Mesendoderm (in vitro differentiated cells): ENCODE measurements at regions not wholly inside any gene's neighbourhood (a gene's known extent, or its start where the extent isn't known, plus 50 kb on each side); places are given as distances from the start of the nearest gene placed in this dataset.

Experiments
- DNase-seq: peaks from one replicate; pipeline ENCODE4 v3.0.0; 2013
- H2AK5ac ChIP-seq: 2 replicates; pipeline ENCODE4 v1.6.1; 2013; ENCODE audit warnings: low read length, inconsistent platforms
- H2BK120ac ChIP-seq: 2 replicates; pipeline ENCODE4 v1.6.1; 2013; ENCODE audit warnings: low read depth, mild to moderate bottlenecking, low read length, moderate library complexity, mixed read lengths
- H2BK15ac ChIP-seq: replicated peaks from 2 replicates; pipeline ENCODE4 v1.6.1; 2013; ENCODE audit warnings: low read depth, mild to moderate bottlenecking, moderate library complexity
- H2BK5ac ChIP-seq: 2 replicates; pipeline ENCODE4 v1.6.1; 2013; ENCODE audit warnings: low read length, inconsistent platforms
- H3K18ac ChIP-seq: 2 replicates; pipeline ENCODE4 v1.6.1; 2013; ENCODE audit warnings: mild to moderate bottlenecking, low read length, mixed read lengths
- H3K23ac ChIP-seq: one replicate; pipeline ENCODE4 v1.6.1; 2013; ENCODE audit warnings: low read length
- H3K27ac ChIP-seq: 2 replicates; pipeline ENCODE4 v1.5.1; 2013; ENCODE audit warnings: low read depth, mild to moderate bottlenecking, inconsistent platforms, low read length, moderate library complexity
- H3K27me3 ChIP-seq: 2 replicates; pipeline ENCODE4 v1.6.1; 2013; ENCODE audit warnings: low read length, control low read depth, mild to moderate bottlenecking, inconsistent platforms; ENCODE audit not compliant: insufficient read depth, poor library complexity
- H3K36me3 ChIP-seq: 2 replicates; pipeline ENCODE4 v1.6.1; 2013; ENCODE audit warnings: low read length, inconsistent platforms; ENCODE audit not compliant: control insufficient read depth, insufficient read depth
- H3K4ac ChIP-seq: one replicate; pipeline ENCODE4 v1.6.1; 2013; ENCODE audit warnings: low read depth, mild to moderate bottlenecking, low read length, moderate library complexity
- H3K4me1 ChIP-seq: 2 replicates; pipeline ENCODE4 v1.6.1; 2013; ENCODE audit warnings: low read depth, low read length, inconsistent platforms; ENCODE audit not compliant: control insufficient read depth
- H3K4me2 ChIP-seq: 2 replicates; pipeline ENCODE4 v1.6.1; 2013; ENCODE audit warnings: low read length
- H3K4me3 ChIP-seq: 2 replicates; pipeline ENCODE4 v1.5.1; 2013; ENCODE audit warnings: mild to moderate bottlenecking, low read length
- H3K56ac ChIP-seq: one replicate; pipeline ENCODE4 v1.6.1; 2013; ENCODE audit warnings: low read length
- H3K79me1 ChIP-seq: 2 replicates; pipeline ENCODE4 v1.6.1; 2013; ENCODE audit warnings: low read length, inconsistent platforms
- H3K79me2 ChIP-seq: 2 replicates; pipeline ENCODE4 v1.6.1; 2013; ENCODE audit warnings: mild to moderate bottlenecking, low read length; ENCODE audit not compliant: control insufficient read depth, insufficient read depth
- H3K9ac ChIP-seq: 2 replicates; pipeline ENCODE4 v1.6.1; 2013; ENCODE audit warnings: low read length, inconsistent platforms
- H4K5ac ChIP-seq: one replicate; pipeline ENCODE4 v1.6.1; 2013; ENCODE audit warnings: low read length
- H4K8ac ChIP-seq: one replicate; pipeline ENCODE4 v1.6.1; 2013; ENCODE audit warnings: low read depth, mild to moderate bottlenecking, control low read depth, low read length, moderate library complexity
- WGBS: extraction: QIAGEN DNeasy Blood & Tissue Kit; methylation state at CpG from one replicate; pipeline ENCODE4 v1.1.7; 2013; ENCODE audit warnings: low lambda C conversion rate, missing lambda C conversion rate; ENCODE audit not compliant: insufficient coverage; ENCODE audit errors: extremely low coverage; 5-methylcytosine and 5-hydroxymethylcytosine counted together

DNA sequence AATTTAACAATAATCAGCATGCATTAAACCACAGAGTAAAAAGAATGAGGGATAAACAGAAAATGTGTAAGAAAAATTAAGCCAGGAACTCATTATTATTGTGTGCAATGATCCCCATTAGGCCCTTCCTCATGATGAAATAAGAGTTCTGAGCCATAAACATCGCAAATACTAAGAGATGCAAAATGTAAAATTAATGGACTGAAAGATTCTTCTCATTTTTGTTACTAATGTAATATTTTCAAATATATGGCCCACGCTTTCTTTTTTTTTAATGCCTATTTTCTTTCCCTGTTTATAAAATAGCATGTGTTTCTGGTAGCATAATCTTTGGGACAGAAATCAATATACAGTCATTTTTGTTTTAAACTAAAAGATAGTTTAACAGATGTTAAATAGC, 281.0 kb downstream of the PDGFC start:
- no peak for DNase-seq
- H3K4ac ChIP-seq, result no peak overlapping the region
- no peak overlapping the region for H3K9ac ChIP-seq
- no peak overlapping the region for H3K4me3 ChIP-seq
- H3K79me1 ChIP-seq, result no peaks in the 10 kb centered on the region
- no peak overlapping the region for H3K4me2 ChIP-seq
- no peak overlapping the region for H2AK5ac ChIP-seq
- no peak overlapping the region for H2BK15ac ChIP-seq
- no peak overlapping the region for H3K23ac ChIP-seq
- no peak overlapping the region for H2BK5ac ChIP-seq
- H3K79me2 ChIP-seq, result no peaks in the 10 kb centered on the region
- H3K27me3 ChIP-seq, result no peaks in the 10 kb centered on the region
- H3K36me3 ChIP-seq, result no peaks in the 10 kb centered on the region
- no peak overlapping the region for H2BK120ac ChIP-seq
- WGBS, result no CpG with 5 or more reads among the region's 2 CpGs
- H3K27ac ChIP-seq, result no peak overlapping the region
- no peak overlapping the region for H4K5ac ChIP-seq
- no peak overlapping the region for H3K18ac ChIP-seq
- no peak overlapping the region for H3K56ac ChIP-seq
- no peaks in the 10 kb centered on the region for H3K4me1 ChIP-seq
- no peak overlapping the region for H4K8ac ChIP-seq

DNA sequence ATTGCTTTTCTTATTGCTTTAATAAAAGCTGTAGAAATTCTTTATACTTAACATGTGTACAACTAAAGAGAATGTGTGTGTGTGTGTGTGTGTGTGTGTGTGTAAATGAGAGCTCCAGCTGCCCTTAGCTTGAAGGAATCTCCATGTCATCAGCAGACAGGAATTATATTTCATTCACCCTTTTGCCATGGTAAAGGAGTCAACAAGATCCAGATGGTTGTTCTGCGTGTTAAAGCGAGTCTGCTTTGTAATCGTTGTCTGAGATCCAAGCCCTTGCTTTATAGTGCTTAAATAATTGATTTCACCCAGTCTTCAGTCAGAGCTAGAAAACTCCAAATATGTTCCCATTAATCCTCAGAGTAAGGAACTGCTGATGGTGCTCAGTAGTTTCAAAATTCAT, 285.5 kb downstream of the PDGFC start:
- no peak overlapping the region for H2BK15ac ChIP-seq
- no CpG with 5 or more reads among the region's 3 CpGs for WGBS
- H3K4ac ChIP-seq, result no peak overlapping the region
- H3K27ac ChIP-seq, result no peak overlapping the region
- H4K8ac ChIP-seq, result no peak overlapping the region
- no peaks in the 10 kb centered on the region for H3K79me2 ChIP-seq
- no peak for DNase-seq
- no peak overlapping the region for H2AK5ac ChIP-seq
- H3K27me3 ChIP-seq, result no peaks in the 10 kb centered on the region
- H3K4me2 ChIP-seq, result no peak overlapping the region
- H3K4me3 ChIP-seq, result no peak overlapping the region
- H4K5ac ChIP-seq, result no peak overlapping the region
- no peak overlapping the region for H3K56ac ChIP-seq
- no peaks in the 10 kb centered on the region for H3K36me3 ChIP-seq
- no peak overlapping the region for H2BK120ac ChIP-seq
- H3K4me1 ChIP-seq, result no peaks in the 10 kb centered on the region
- no peak overlapping the region for H3K18ac ChIP-seq
- no peak overlapping the region for H3K9ac ChIP-seq
- no peaks in the 10 kb centered on the region for H3K79me1 ChIP-seq
- no peak overlapping the region for H2BK5ac ChIP-seq
- no peak overlapping the region for H3K23ac ChIP-seq

DNA sequence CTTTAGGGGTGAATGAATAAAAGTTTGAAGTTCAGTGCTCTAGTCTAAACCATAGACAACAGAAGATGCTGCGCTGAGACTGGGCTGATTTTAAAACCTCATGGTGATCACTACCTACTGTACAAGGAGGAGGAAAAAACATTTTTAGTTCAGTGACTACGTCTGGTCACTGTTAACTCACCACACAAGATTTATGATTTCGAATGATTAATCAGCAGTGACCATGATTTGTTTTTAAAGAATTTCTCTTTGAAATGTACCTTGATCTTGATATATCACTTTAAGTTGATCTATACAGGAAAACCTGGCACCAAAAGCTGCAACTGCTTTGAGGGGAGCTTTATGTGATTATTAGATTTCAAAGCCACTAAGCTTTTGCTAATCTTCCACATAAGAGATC, 286.3 kb downstream of the PDGFC start:
- Histone ChIP-seq H3K9ac (no peak overlapping the region), H3K18ac (no peak overlapping the region), H2AK5ac (no peak overlapping the region), H2BK5ac (no peak overlapping the region), H3K36me3 (no peaks in the 10 kb centered on the region), H3K4me3 (no peak overlapping the region), H3K4me2 (no peak overlapping the region), H3K79me2 (no peaks in the 10 kb centered on the region), H4K5ac (no peak overlapping the region), H2BK15ac (no peak overlapping the region), H3K79me1 (no peaks in the 10 kb centered on the region), H3K56ac (no peak overlapping the region), H4K8ac (no peak overlapping the region), H2BK120ac (no peak overlapping the region), H3K4me1 (no peaks in the 10 kb centered on the region), H3K23ac (no peak overlapping the region), H3K27ac (no peak overlapping the region), H3K27me3 (no peaks in the 10 kb centered on the region), H3K4ac (no peak overlapping the region)
- WGBS, result no CpG with 5 or more reads among the region's 3 CpGs
- DNase-seq, result no peak

DNA sequence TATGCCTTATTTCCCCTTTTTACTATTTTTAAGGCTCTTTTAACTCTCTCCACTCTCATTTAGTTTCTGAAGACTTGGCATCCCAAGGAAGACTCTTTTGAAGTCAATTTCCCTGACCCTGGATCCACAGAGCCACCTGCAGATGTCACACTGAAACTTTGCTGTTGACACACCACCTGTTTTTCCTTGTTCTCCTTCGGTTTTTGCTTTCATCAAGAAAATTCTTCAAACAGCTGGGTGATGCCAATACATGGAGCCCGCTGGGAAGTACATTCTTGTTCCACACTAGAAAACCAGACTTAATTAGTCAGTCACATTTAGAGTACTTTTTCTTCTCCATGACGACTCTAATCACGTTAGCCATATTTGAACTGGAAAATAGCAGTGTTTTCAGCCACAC, 293.9 kb downstream of the PDGFC start:
- Histone ChIP-seq H3K36me3 (no peaks in the 10 kb centered on the region), H3K4me3 (no peak overlapping the region), H3K9ac (no peak overlapping the region), H2BK5ac (no peak overlapping the region), H3K18ac (no peak overlapping the region), H3K27me3 (no peaks in the 10 kb centered on the region), H2BK15ac (no peak overlapping the region), H4K8ac (no peak overlapping the region), H3K27ac (no peak overlapping the region), H2AK5ac (no peak overlapping the region), H3K79me1 (no peaks in the 10 kb centered on the region), H3K56ac (no peak overlapping the region), H3K4me2 (no peak overlapping the region), H3K79me2 (no peaks in the 10 kb centered on the region), H3K23ac (no peak overlapping the region), H2BK120ac (no peak overlapping the region), H4K5ac (no peak overlapping the region), H3K4ac (no peak overlapping the region), H3K4me1 (no peaks in the 10 kb centered on the region)
- DNase-seq, result no peak
- no CpG with 5 or more reads among the region's 4 CpGs for WGBS

DNA sequence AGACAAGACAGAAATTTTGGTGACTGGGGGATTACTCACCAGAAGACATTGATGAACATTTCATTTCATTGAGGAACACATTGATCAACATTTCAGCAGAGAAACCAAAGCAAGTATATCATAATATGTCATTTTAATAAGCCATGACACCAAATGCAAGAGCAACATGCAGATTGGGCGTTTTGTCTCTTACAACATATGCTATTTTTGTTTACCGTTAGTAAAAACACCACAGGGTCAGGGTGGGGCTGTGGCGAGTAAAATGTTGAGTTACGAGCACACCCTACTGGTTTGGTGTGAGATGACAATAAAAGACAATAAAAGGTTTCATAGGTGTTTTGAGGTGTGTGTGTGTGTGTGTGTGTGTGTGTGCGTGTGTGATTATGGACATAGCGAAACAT, 294.5 kb downstream of the PDGFC start:
- Histone ChIP-seq H2BK15ac (no peak overlapping the region), H4K8ac (no peak overlapping the region), H3K4me1 (no peaks in the 10 kb centered on the region), H2BK5ac (no peak overlapping the region), H3K23ac (no peak overlapping the region), H2AK5ac (no peak overlapping the region), H3K79me1 (no peaks in the 10 kb centered on the region), H3K4me3 (no peak overlapping the region), H2BK120ac (no peak overlapping the region), H3K36me3 (no peaks in the 10 kb centered on the region), H3K27ac (no peak overlapping the region), H3K9ac (no peak overlapping the region), H3K56ac (no peak overlapping the region), H3K4me2 (no peak overlapping the region), H3K27me3 (no peaks in the 10 kb centered on the region), H3K4ac (no peak overlapping the region), H3K18ac (no peak overlapping the region), H3K79me2 (no peaks in the 10 kb centered on the region), H4K5ac (no peak overlapping the region)
- peak; percentile 70 for DNase-seq
- WGBS, result no CpG with 5 or more reads among the region's 6 CpGs

DNA sequence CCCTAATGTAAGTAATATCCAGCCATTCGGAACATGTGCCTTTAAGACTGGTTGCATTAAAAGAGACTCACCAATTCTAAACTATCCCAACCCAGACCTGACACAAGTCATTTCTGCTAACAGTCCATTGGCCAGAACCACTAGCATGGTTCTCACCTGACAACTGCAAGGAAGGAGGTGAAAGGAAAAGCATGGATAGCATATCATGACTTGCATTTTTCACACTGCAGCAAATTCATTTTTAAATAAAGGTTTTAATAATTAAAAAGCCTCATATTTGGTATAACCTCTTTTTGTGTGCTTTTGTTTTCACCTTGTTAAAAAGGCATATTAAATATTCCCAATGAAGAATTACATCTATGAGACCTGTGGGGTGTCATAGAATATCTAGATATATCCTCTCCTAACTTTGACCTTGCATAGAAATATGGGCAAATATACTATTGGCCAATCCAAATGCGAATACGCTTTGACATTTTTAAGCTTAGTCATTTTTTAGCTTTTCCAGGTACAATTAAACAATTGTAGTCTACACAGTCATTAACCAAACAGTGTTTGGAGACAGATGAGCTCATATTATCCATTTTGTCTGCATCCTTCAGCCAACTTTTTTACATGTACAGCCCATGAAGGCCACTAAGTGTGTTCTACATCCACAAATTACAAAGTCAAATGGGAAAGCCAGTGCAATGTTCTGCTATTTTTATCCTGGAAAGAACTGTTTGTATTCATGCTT, 295.3 kb downstream of the PDGFC start:
- no CpG with 5 or more reads among the region's 3 CpGs for WGBS

More for the DNA sequence above, 295.3 kb downstream of the PDGFC start:
- H3K36me3 ChIP-seq, result no peaks in the 10 kb centered on the region
- no peak overlapping the region for H4K5ac ChIP-seq
- H4K8ac ChIP-seq, result no peak overlapping the region
- no peak overlapping the region for H3K18ac ChIP-seq
- H3K23ac ChIP-seq, result no peak overlapping the region
- H2AK5ac ChIP-seq, result no peak overlapping the region
- H3K79me1 ChIP-seq, result no peaks in the 10 kb centered on the region
- DNase-seq, result no peak
- no peaks in the 10 kb centered on the region for H3K4me1 ChIP-seq
- no peak overlapping the region for H3K27ac ChIP-seq
- no peak overlapping the region for H3K4me3 ChIP-seq
- H3K79me2 ChIP-seq, result no peaks in the 10 kb centered on the region
- no peak overlapping the region for H2BK15ac ChIP-seq
- no peak overlapping the region for H3K56ac ChIP-seq
- no peaks in the 10 kb centered on the region for H3K27me3 ChIP-seq
- no peak overlapping the region for H3K9ac ChIP-seq
- no peak overlapping the region for H3K4ac ChIP-seq
- H3K4me2 ChIP-seq, result no peak overlapping the region
- no peak overlapping the region for H2BK5ac ChIP-seq
- H2BK120ac ChIP-seq, result no peak overlapping the region
